ENCODE measurements at regions not wholly inside any gene's neighbourhood (a gene's known extent, or its start where the extent isn't known, plus 50 kb on each side); places are given as distances from the start of the nearest gene placed in this dataset.

- intact Hi-C loops (cut with DNase I): no loop called here
- TF ChIP-seq POLR2A (IDR thresholded peaks at IDR 0.05): no peak
- TF ChIP-seq, protein P1, sequence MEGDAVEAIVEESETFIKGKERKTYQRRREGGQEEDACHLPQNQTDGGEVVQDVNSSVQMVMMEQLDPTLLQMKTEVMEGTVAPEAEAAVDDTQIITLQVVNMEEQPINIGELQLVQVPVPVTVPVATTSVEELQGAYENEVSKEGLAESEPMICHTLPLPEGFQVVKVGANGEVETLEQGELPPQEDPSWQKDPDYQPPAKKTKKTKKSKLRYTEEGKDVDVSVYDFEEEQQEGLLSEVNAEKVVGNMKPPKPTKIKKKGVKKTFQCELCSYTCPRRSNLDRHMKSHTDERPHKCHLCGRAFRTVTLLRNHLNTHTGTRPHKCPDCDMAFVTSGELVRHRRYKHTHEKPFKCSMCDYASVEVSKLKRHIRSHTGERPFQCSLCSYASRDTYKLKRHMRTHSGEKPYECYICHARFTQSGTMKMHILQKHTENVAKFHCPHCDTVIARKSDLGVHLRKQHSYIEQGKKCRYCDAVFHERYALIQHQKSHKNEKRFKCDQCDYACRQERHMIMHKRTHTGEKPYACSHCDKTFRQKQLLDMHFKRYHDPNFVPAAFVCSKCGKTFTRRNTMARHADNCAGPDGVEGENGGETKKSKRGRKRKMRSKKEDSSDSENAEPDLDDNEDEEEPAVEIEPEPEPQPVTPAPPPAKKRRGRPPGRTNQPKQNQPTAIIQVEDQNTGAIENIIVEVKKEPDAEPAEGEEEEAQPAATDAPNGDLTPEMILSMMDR (IDR thresholded peaks at IDR 0.05): no peak
- 53 to 76% methylated on average over 3 of the region's 3 CpGs for WGBS, 2 donors
Measured at GRCh38 chr7:25633426-25634036, 405.2 kb upstream of the NPVF start.

DNA sequence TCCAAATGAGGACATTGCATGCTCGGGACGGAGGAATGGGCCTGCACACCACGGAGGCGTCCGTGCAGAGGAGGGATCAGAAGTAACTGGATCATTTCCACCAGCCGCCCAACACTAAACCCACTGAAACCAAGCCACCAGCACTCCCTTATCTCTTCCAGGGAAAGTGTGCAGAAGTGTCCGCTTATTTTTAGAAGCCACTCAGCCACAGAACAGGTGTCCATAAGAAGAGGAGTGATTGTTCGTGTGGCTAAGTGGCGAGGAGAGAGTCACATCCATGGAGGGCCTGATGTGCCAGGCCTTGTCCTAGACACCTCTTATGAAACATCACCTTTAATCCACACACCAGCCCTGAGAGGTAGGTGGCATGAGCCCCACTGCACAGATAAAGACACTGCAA, 407.9 kb upstream of the NPVF start:
- H3K36me3 ChIP-seq: no peaks in the 10 kb centered on the region
- H3K4me3 ChIP-seq: no peak overlapping the region
- H3K27ac ChIP-seq: no peak overlapping the region
- no peaks in the 10 kb centered on the region for H3K27me3 ChIP-seq
- DNase-seq: no peak
- TF ChIP-seq POLR2A (IDR thresholded peaks at IDR 0.05): no peak
- TF ChIP-seq, protein P1 (IDR thresholded peaks at IDR 0.05): no peak
- H3K9me3 ChIP-seq: no peaks in the 10 kb centered on the region
- peaks cover 0 to 20% (median 3%) of the 10 kb centered on the region in 3 donors for H3K4me1 ChIP-seq
- 87 to 93% methylated on average over 9 of the region's 9 CpGs for WGBS, 2 donors
- intact Hi-C loops (cut with DNase I): no loop called here

More at GRCh38 chr7:25633426-25634036, 405.2 kb upstream of the NPVF start:
- no peaks in the 10 kb centered on the region for H3K9me3 ChIP-seq
- H3K36me3 ChIP-seq: no peaks in the 10 kb centered on the region
- no peak overlapping the region for H3K4me3 ChIP-seq
- no peak overlapping the region for H3K27ac ChIP-seq
- DNase-seq: no peak
- peaks cover 0 to 17% (median 3%) of the 10 kb centered on the region in 3 donors for H3K4me1 ChIP-seq
- H3K27me3 ChIP-seq: no peaks in the 10 kb centered on the region

GRCh38 chr7:25636871-25637283, 408.6 kb upstream of the NPVF start:
- intact Hi-C loops (cut with DNase I): no loop called here
- no peak for DNase-seq
- H3K9me3 ChIP-seq: no peaks in the 10 kb centered on the region
- H3K27me3 ChIP-seq: no peaks in the 10 kb centered on the region
- peak overlapping the region in 1 of 4 donors; percentile 11 for H3K27ac ChIP-seq
- no peaks in the 10 kb centered on the region for H3K36me3 ChIP-seq
- 21% methylated on average over 2 of the region's 4 CpGs; no CpG with 5 or more reads in 1 of the 2 donors for WGBS, 2 donors
- H3K4me1 ChIP-seq: peaks cover 0 to 20% (median 3%) of the 10 kb centered on the region in 3 donors
- no peak overlapping the region for H3K4me3 ChIP-seq
- TF ChIP-seq POLR2A (IDR thresholded peaks at IDR 0.05): no peak
- TF ChIP-seq, protein P1 (IDR thresholded peaks at IDR 0.05): no peak

DNA sequence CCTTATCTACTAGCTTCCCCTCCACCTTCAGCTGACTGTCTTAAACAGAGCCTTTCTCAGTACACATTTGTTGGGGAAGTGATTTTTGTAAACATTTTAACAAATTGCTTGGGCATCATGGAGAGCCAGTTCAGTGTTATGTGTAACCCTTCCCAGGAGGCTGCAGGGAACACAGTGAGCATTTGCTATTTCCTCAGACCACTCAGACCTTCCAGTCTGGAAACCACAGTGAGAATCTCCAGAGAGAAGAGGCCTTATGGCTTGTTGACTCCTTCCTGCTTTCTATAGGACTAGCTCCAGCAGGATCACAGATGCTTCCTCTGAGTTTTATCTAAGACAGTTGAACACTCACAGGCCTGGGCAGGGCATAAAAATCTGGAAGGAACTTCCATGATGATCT, 409.8 kb upstream of the NPVF start:
- intact Hi-C loops (cut with DNase I): no loop called here
- Histone ChIP-seq H3K4me3 (no peak overlapping the region), H3K27me3 (no peaks in the 10 kb centered on the region), H3K4me1 (peaks cover 0 to 20% (median 3%) of the 10 kb centered on the region in 3 donors), H3K9me3 (no peaks in the 10 kb centered on the region), H3K36me3 (no peaks in the 10 kb centered on the region), H3K27ac (no peak overlapping the region)
- TF ChIP-seq POLR2A (IDR thresholded peaks at IDR 0.05): no peak
- no peak for DNase-seq

GRCh38 chr7:25638590-25639244, 410.4 kb upstream of the NPVF start:
- TF ChIP-seq, protein P1 (IDR thresholded peaks at IDR 0.05): no peak
- TF ChIP-seq POLR2A (IDR thresholded peaks at IDR 0.05): no peak
- DNase-seq: no peak
- peaks cover 0 to 20% (median 3%) of the 10 kb centered on the region in 3 donors for H3K4me1 ChIP-seq
- no peaks in the 10 kb centered on the region for H3K36me3 ChIP-seq
- intact Hi-C loops (cut with DNase I): no loop called here
- H3K27ac ChIP-seq: no peak overlapping the region
- no peak overlapping the region for H3K4me3 ChIP-seq
- no peaks in the 10 kb centered on the region for H3K9me3 ChIP-seq
- H3K27me3 ChIP-seq: no peaks in the 10 kb centered on the region
- 71 to 81% methylated on average over 6 of the region's 7 CpGs for WGBS, 2 donors
